H9 (cell line): ENCODE measurements at regions not wholly inside any gene's neighbourhood (a gene's known extent, or its start where the extent isn't known, plus 50 kb on each side); places are given as distances from the start of the nearest gene placed in this dataset.

Experiments used
- DNase-seq: peaks from one replicate; pipeline ENCODE4 v3.0.0-alpha.2; 2017
- H2AFZ ChIP-seq: one replicate; pipeline ENCODE4 v1.6.1; 2013; ENCODE audit warnings: mild to moderate bottlenecking, low read length, control low read depth, moderate library complexity
- H2AK5ac ChIP-seq: 2 replicates; pipeline ENCODE4 v1.6.1; 2013; ENCODE audit warnings: low read length, control low read depth, mixed read lengths; ENCODE audit not compliant: insufficient read length
- H2BK120ac ChIP-seq: one replicate; pipeline ENCODE4 v1.6.1; 2013; ENCODE audit warnings: low read depth, mild to moderate bottlenecking, low read length, control low read depth, inconsistent platforms; ENCODE audit not compliant: poor library complexity, severe bottlenecking
- H2BK12ac ChIP-seq: 2 replicates; pipeline ENCODE4 v1.6.1; 2013; ENCODE audit warnings: low read length, control low read depth, mixed read lengths, low read depth; ENCODE audit not compliant: insufficient read length
- H2BK15ac ChIP-seq: 2 replicates; pipeline ENCODE4 v1.6.1; 2013; ENCODE audit warnings: low read depth, low read length, control low read depth
- H2BK20ac ChIP-seq: one replicate; pipeline ENCODE4 v1.6.1; 2013; ENCODE audit warnings: low read depth, mild to moderate bottlenecking, low read length, control low read depth, inconsistent platforms; ENCODE audit not compliant: poor library complexity, severe bottlenecking
- H2BK5ac ChIP-seq: 2 replicates; pipeline ENCODE4 v1.6.1; 2013; ENCODE audit warnings: low read length, control low read depth, mixed read lengths; ENCODE audit not compliant: insufficient read length
- H3K14ac ChIP-seq: 2 replicates; pipeline ENCODE4 v1.6.1; 2013; ENCODE audit warnings: low read length, control low read depth; ENCODE audit not compliant: insufficient read depth
- H3K18ac ChIP-seq: 2 replicates; pipeline ENCODE4 v1.6.1; 2013; ENCODE audit warnings: low read depth, mild to moderate bottlenecking, mixed read lengths, low read length, control low read depth; ENCODE audit not compliant: insufficient read length
- H3K23ac ChIP-seq: 2 replicates; pipeline ENCODE4 v1.6.1; 2013; ENCODE audit warnings: low read length, control low read depth, mixed read lengths, low read depth; ENCODE audit not compliant: insufficient read length
- H3K23me2 ChIP-seq: 2 replicates; pipeline ENCODE4 v1.6.1; 2013; ENCODE audit warnings: low read depth, mild to moderate bottlenecking, mixed read lengths, low read length, control low read depth; ENCODE audit not compliant: insufficient read length, poor library complexity, severe bottlenecking
- H3K27ac ChIP-seq: 2 replicates; pipeline ENCODE4 v1.5.1; 2013; ENCODE audit warnings: low read length, control low read depth, mixed read lengths, low read depth; ENCODE audit not compliant: insufficient read length
- H3K27me3 ChIP-seq: 2 replicates; pipeline ENCODE4 v1.6.1; 2013; ENCODE audit warnings: low read length, control low read depth, inconsistent platforms; ENCODE audit not compliant: insufficient read depth
- H3K4ac ChIP-seq: 2 replicates; pipeline ENCODE4 v1.6.1; 2013; ENCODE audit warnings: low read depth, mild to moderate bottlenecking, control low read depth, inconsistent platforms, low read length, moderate library complexity
- H3K4me1 ChIP-seq: 2 replicates; pipeline ENCODE4 v1.6.1; 2013; ENCODE audit warnings: low read length, control low read depth, inconsistent platforms; ENCODE audit not compliant: insufficient read depth
- H3K4me2 ChIP-seq: 2 replicates; pipeline ENCODE4 v1.6.1; 2013; ENCODE audit warnings: low read length, control low read depth, mixed read lengths; ENCODE audit not compliant: insufficient read length, insufficient read depth
- H3K56ac ChIP-seq: 2 replicates; pipeline ENCODE4 v1.6.1; 2013; ENCODE audit warnings: low read depth, mild to moderate bottlenecking, mixed read lengths, low read length, control low read depth; ENCODE audit not compliant: insufficient read length
- H3K79me1 ChIP-seq: 2 replicates; pipeline ENCODE4 v1.6.1; 2013; ENCODE audit warnings: low read depth, mild to moderate bottlenecking, moderate library complexity, low read length, control low read depth, inconsistent platforms; ENCODE audit not compliant: insufficient read depth, poor library complexity, severe bottlenecking
- H3K79me2 ChIP-seq: 2 replicates; pipeline ENCODE4 v1.6.1; 2013; ENCODE audit warnings: low read length, control low read depth, inconsistent platforms; ENCODE audit not compliant: insufficient read depth
- H3K9ac ChIP-seq: 2 replicates; pipeline ENCODE4 v1.6.1; 2013; ENCODE audit warnings: low read length, control low read depth, mixed read lengths; ENCODE audit not compliant: insufficient read length; ENCODE audit errors: extremely low read depth
- H3K9me3 ChIP-seq: one replicate; pipeline ENCODE4 v1.6.1; 2013; ENCODE audit warnings: low read depth, low read length, inconsistent platforms; ENCODE audit not compliant: control insufficient read depth
- H3T11ph ChIP-seq: one replicate; pipeline ENCODE4 v1.6.1; 2013; ENCODE audit warnings: mild to moderate bottlenecking, low read length, control low read depth, inconsistent platforms
- H4K20me1 ChIP-seq: one replicate; pipeline ENCODE4 v1.6.1; 2013; ENCODE audit not compliant: control insufficient read depth, insufficient read length, insufficient read depth
- H4K5ac ChIP-seq: 2 replicates; pipeline ENCODE4 v1.6.1; 2013; ENCODE audit warnings: low read depth, mild to moderate bottlenecking, mixed read lengths, low read length, control low read depth; ENCODE audit not compliant: insufficient read length
- H4K8ac ChIP-seq: replicated peaks from 2 replicates; pipeline ENCODE4 v1.6.1; 2013; ENCODE audit warnings: low read length, control low read depth, mixed read lengths, low read depth; ENCODE audit not compliant: insufficient read length
- H4K91ac ChIP-seq: 2 replicates; pipeline ENCODE4 v1.6.1; 2013; ENCODE audit warnings: low read depth, mild to moderate bottlenecking, moderate library complexity, mixed read lengths, low read length, control low read depth; ENCODE audit not compliant: insufficient read length
- H3K27ac Mint-ChIP-seq, 3 experiments: 2 replicates in 2 of 3; 3 replicates in 1 of 3; pipeline ENCODE4 v1.8.0; 2020 to 2021; ENCODE audit warnings: mixed read lengths in 3 of 3, mild to moderate bottlenecking in 1 of 3, moderate library complexity in 1 of 3
- H3K27me3 Mint-ChIP-seq: 2 replicates; pipeline ENCODE4 v1.8.0; 2021; ENCODE audit warnings: low read depth, mild to moderate bottlenecking, moderate library complexity, mixed read lengths
- H3K36me3 Mint-ChIP-seq, 3 experiments: 2 replicates in 2 of 3; 3 replicates in 1 of 3; pipeline ENCODE4 v1.8.0; 2020 to 2021; ENCODE audit warnings: low read depth in 3 of 3, mixed read lengths in 3 of 3; ENCODE audit not compliant: insufficient read depth in 1 of 3
- H3K4me1 Mint-ChIP-seq, 2 experiments: 2 replicates each; pipeline ENCODE4 v1.8.0; 2020; ENCODE audit warnings: mixed read lengths in 2 of 2
- H3K4me3 Mint-ChIP-seq, 2 experiments: 2 replicates in 1 of 2; 3 replicates in 1 of 2; pipeline ENCODE4 v1.8.0; 2020 to 2021; ENCODE audit warnings: mild to moderate bottlenecking in 2 of 2, mixed read lengths in 2 of 2, moderate library complexity in 1 of 2
- H3K9me3 Mint-ChIP-seq, 2 experiments: 2 replicates in 1 of 2; 3 replicates in 1 of 2; pipeline ENCODE4 v1.8.0; 2020; ENCODE audit warnings: mild to moderate bottlenecking in 2 of 2, mixed read lengths in 2 of 2, moderate library complexity in 1 of 2
- WGBS: extraction: QIAGEN DNeasy Blood & Tissue Kit; methylation state at CpG from one replicate; pipeline ENCODE4 v1.1.7; 2013; ENCODE audit warnings: missing lambda C conversion rate, low lambda C conversion rate, mixed read lengths; ENCODE audit not compliant: insufficient read length; ENCODE audit errors: extremely low coverage; 5-methylcytosine and 5-hydroxymethylcytosine counted together
- TF ChIP-seq, protein P1 (sequence below): fragments of 200-600 bp; sonication (generic); conservative IDR thresholded peaks from 3 replicates; pipeline ENCODE4 v1.8.0; 2021; ENCODE audit warnings: antibody characterized with exemption, mild to moderate bottlenecking

DNA sequence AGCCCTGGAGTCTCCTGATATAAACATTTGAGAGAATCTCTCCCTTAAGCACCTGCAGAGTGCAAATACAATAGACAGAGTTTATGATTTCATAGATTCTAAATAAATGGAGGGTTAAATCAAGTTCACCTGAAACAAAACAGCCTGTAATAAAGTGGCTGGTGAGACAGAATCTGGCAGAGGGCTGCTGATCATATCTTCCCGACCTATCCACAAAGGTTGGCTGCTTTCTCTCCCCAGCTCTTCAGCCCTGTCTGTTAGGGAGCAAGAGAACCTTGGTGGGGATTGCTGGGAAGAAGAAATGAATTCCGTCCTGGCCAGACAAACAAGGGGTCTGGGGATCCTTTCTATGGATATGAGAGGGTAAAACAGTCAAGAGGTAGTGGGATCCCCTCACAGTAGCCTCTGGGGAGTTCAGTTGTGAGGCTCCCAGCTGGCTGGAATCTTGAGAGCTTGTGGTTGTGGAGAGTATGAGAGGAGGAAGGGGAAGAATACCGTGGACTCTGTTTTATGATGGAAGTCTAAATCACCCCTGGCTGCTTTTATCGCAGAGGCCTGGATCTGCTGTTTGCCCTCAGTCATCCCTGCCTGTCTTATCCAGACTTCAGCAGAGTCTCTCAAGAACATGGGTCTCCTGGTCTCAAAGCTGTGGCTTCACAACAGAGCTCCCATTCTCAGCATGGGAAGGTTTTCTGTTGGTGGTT, 451.3 kb downstream of the NTRK3 start:
- DNase-seq, result no peak
- Histone ChIP-seq H3T11ph (no peak overlapping the region), H2BK15ac (no peak overlapping the region), H3K4ac (no peak overlapping the region), H2BK5ac (no peak overlapping the region), H4K5ac (no peak overlapping the region), H3K9me3 (no peaks in the 10 kb centered on the region), H3K27ac (no peak overlapping the region), H3K4me2 (no peak overlapping the region), H3K9ac (no peak overlapping the region), H3K4me1 (no peaks in the 10 kb centered on the region), H3K27me3 (no peaks in the 10 kb centered on the region), H2BK12ac (no peak overlapping the region), H3K14ac (no peak overlapping the region), H2AFZ (no peak overlapping the region), H2AK5ac (no peak overlapping the region), H4K91ac (no peak overlapping the region), H3K79me1 (no peaks in the 10 kb centered on the region), H3K18ac (no peak overlapping the region), H2BK20ac (no peak overlapping the region), H3K56ac (no peak overlapping the region), H4K20me1 (no peaks in the 10 kb centered on the region), H3K23me2 (no peaks in the 10 kb centered on the region), H3K79me2 (no peaks in the 10 kb centered on the region), H3K23ac (no peak overlapping the region), H2BK120ac (no peak overlapping the region), H4K8ac (no peak overlapping the region)
- H3K36me3 Mint-ChIP-seq, result no peaks in the 10 kb centered on the region
- H3K4me3 Mint-ChIP-seq, result no peak overlapping the region
- no CpG with 5 or more reads among the region's 4 CpGs for WGBS
- no peaks in the 10 kb centered on the region for H3K4me1 Mint-ChIP-seq
- H3K27ac Mint-ChIP-seq, result no peak overlapping the region
- TF ChIP-seq, protein P1, sequence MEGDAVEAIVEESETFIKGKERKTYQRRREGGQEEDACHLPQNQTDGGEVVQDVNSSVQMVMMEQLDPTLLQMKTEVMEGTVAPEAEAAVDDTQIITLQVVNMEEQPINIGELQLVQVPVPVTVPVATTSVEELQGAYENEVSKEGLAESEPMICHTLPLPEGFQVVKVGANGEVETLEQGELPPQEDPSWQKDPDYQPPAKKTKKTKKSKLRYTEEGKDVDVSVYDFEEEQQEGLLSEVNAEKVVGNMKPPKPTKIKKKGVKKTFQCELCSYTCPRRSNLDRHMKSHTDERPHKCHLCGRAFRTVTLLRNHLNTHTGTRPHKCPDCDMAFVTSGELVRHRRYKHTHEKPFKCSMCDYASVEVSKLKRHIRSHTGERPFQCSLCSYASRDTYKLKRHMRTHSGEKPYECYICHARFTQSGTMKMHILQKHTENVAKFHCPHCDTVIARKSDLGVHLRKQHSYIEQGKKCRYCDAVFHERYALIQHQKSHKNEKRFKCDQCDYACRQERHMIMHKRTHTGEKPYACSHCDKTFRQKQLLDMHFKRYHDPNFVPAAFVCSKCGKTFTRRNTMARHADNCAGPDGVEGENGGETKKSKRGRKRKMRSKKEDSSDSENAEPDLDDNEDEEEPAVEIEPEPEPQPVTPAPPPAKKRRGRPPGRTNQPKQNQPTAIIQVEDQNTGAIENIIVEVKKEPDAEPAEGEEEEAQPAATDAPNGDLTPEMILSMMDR, result no peak
- H3K9me3 Mint-ChIP-seq, result no peaks in the 10 kb centered on the region; a peak in 1 of 5 replicates
- peaks cover 13% of the 10 kb centered on the region for H3K27me3 Mint-ChIP-seq
